GM18505 (cell line): ENCODE measurements at regions not wholly inside any gene's neighbourhood (a gene's known extent, or its start where the extent isn't known, plus 50 kb on each side); places are given as distances from the start of the nearest gene placed in this dataset.

Experiments used
- ATAC-seq: cut with Tn5 transposase; IDR thresholded peaks from one replicate; pipeline ENCODE4 v1.9.1; 2021; ENCODE audit not compliant: unreplicated experiment
- POLR2A ChIP-seq: IDR thresholded peaks from 4 replicates; pipeline ENCODE4 v1.6.1; 2011; ENCODE audit warnings: borderline replicate concordance; ENCODE audit not compliant: insufficient read depth, insufficient read length; ENCODE audit errors: extremely low read depth

GRCh38 chr14:98886982-98887381 lies 385.0 kb downstream of the BCL11B start:
- no peak for TF ChIP-seq POLR2A
- ATAC-seq: no peak

- no peak for TF ChIP-seq POLR2A
- no peak for ATAC-seq
Observed at GRCh38 chr14:98888281-98888680, 383.7 kb downstream of the BCL11B start.

DNA sequence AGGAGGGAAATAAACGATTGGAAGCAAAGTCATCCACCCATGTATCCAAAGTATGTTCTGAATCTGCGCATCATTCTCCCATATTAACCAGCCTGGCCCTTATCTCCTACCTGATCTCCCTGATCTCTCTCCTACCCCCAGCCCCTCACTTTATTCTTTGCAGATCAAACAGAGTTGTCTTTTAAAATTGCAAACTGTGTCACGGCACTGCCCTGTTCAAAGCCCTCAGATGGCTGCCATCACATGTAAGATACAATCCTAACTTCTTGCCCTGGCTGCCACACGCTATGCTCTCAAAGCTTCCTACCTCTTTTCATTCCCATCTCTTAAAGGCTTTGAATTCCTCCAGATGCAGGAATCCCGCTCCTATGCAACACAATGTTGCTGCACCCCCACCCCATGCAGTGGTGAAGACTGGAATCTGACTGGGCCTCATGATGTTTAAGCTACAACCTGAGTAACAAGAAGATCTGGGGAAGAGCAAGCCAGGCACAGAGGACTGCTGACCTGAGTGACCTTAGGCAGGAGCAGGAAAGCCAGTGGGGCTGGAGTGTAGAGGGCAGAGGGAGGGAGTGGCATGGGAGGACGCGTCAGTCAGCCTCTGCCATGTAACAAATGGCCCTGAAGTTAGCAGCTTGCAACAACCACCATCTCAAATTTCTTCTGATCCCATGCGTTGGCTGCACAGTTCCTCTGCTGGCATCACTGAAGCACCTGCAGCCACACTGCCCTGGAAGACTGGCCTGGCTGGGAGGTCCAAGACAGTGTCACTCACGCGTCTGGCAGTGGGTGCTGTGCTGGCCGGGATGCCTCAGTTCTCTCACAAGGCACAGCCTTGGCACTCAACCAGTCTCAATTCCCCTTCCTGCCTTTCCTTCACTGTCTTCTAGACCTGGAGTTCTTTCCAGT lies 382.8 kb downstream of the BCL11B start:
- TF ChIP-seq POLR2A: no peak
- no peak for ATAC-seq

DNA sequence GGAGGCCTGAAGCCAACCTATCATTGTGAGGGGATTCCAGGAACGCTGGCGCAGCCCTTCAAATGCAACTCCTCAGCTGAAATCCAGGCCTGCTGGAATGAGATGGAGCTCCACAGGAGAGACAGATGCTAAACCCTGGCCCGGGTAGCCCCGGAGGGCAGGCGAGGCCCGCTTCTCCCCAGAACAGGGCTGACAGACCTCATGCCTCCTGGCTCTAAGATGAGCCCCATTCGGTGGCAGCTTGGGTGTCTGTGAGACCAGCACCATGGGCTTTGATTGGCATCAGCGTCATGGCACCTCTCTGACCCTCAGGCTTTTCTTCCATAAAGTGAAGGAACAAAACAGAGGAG lies 382.2 kb downstream of the BCL11B start:
- no peak for TF ChIP-seq POLR2A
- ATAC-seq: no peak

DNA sequence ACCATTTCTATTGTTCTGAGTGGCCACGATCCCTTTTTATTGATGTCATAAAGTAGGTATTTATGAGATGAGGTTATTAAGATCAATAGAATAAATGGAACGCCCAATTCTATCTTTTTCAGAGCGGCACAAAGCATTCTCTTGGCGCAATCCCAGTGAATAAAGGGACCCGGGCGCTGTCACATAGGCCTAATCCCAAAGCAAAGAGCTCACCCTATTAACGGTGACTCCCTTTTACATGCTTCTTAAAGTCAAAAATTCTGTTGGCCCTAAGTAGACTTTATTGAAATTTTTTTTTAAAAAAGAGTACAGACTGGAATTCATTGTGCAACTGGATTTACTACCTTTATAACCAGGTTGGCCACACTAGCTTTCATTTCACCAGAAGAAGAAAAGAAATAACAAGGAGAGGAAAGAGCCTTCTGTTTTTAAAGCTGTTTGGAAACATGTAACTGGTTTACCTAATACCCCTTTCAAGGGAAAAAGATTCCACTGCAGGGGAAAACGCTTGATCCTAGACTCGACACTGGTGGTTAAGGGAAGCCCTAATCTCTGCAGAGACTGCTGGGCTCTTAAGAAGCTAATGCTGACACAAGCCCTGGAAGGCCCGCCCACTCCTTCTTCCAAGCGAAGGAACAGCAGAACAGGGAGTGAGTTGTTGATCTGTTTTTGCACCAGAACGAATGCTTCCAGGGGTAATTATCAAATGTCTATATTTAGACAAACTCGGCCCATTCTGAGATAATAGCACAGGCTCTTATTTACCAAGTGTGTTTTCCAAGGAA lies 381.2 kb downstream of the BCL11B start:
- ATAC-seq: no peak
- TF ChIP-seq POLR2A: no peak

DNA sequence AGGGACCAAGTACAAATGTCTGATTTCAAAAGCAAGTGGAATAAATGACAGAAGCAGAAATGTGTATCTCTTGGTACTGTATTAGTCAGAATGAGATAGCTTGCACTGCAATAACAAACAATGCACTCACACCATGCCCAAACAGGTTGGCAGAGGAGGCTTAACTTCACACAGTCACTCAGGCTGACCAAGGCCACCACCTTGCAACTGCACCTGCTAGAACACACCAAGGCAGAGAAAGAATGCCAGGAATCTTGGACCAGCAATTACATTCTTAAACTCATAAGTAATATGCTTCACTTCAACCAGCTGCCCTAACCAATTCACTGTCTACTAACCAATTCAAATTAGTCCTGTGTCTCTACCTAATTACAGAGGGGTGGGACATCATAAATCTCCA lies 378.3 kb downstream of the BCL11B start:
- TF ChIP-seq POLR2A: no peak
- no peak for ATAC-seq

DNA sequence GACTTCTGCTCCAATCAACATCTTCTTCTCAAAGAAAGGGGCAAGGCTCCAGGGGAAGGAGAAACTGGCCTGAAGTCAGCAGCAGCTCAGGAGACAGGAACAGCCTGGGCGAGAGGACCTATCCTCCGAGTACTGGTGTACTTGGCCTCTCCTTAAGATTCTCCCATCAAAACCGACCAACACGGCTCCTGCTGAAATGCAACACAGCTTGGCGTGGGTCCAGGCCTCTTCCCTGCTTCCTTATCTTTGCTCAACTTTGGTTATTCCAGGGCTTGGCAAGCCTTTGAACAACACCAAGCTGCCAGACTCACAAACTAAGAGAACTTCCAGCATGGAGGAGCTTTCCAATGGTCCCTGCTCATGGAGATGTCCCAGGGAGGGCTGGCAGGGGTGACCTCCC lies 377.4 kb downstream of the BCL11B start:
- no peak for TF ChIP-seq POLR2A
- ATAC-seq: no peak

DNA sequence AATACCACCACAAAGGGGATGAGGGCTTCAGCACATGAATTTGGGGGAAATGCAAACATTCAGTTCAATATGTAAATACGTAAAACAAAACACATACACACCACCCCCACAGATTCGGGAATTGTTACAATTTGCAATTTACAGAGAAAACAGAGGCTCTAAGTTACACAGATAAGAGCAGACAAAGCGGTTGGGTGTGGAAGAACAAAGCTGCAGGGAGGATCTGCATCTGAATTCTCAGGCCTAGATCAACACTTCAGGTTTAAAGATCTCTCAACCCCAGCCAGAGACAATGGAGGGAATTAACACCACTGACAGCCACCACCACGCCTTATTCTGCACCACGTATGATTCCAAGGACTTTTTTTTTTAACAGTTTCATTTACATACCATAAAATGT lies 375.5 kb downstream of the BCL11B start:
- TF ChIP-seq POLR2A: no peak
- ATAC-seq: no peak

- TF ChIP-seq POLR2A: no peak
- no peak for ATAC-seq
Observed at GRCh38 chr14:98897605-98898309, 374.2 kb downstream of the BCL11B start.

- no peak for TF ChIP-seq POLR2A
- no peak for ATAC-seq
Observed at GRCh38 chr14:98899441-98899840, 372.6 kb downstream of the BCL11B start.

- no peak for TF ChIP-seq POLR2A
- ATAC-seq: no peak
Observed at GRCh38 chr14:98900236-98900635, 371.8 kb downstream of the BCL11B start.

GRCh38 chr14:98900798-98901197 lies 371.2 kb downstream of the BCL11B start:
- ATAC-seq: no peak
- TF ChIP-seq POLR2A: no peak

- no peak for ATAC-seq
- no peak for TF ChIP-seq POLR2A
Observed at GRCh38 chr14:98901511-98902205, 370.3 kb downstream of the BCL11B start.
